HG03175 (cell line): ENCODE measurements at regions not wholly inside any gene's neighbourhood (a gene's known extent, or its start where the extent isn't known, plus 50 kb on each side); places are given as distances from the start of the nearest gene placed in this dataset.
"Not testable (repeated sequence)": the region's sequence is repeated elsewhere in the genome, so short reads cannot be mapped to it uniquely, and the experiment has no call there.

Experiments used
- ATAC-seq: cut with Tn5 transposase; IDR thresholded peaks from one replicate; pipeline ENCODE4 v1.9.1; 2021; ENCODE audit warnings: mild to moderate bottlenecking, moderate library complexity; ENCODE audit not compliant: unreplicated experiment

GRCh38 chr11:116324077-116324476, 448.7 kb downstream of the BUD13 start:
- ATAC-seq, result not testable (repeated sequence)

DNA sequence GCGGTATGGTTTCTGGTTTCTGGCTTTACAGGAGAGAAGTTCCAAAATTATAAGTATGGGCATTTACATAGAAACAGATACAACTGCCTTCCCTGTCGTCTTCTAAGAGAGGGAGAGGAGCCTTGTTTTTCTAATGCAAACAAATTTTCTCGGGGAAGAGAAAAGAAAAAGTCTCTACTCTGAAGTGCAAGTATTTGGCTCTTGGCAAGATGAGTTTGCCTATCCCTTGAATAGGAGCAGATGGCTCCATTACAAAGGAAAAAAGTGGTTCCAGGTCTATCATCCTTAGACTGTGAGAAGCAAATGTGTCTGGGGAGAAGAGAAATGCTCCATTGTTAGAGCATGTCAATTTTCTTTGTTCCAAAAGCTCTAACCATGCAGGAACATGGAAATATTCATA, 455.6 kb downstream of the BUD13 start:
- no peak for ATAC-seq

GRCh38 chr11:116314006-116314405, 458.8 kb downstream of the BUD13 start:
- no peak for ATAC-seq

GRCh38 chr11:116312570-116313391, 460.0 kb downstream of the BUD13 start:
- ATAC-seq, result no peak

DNA sequence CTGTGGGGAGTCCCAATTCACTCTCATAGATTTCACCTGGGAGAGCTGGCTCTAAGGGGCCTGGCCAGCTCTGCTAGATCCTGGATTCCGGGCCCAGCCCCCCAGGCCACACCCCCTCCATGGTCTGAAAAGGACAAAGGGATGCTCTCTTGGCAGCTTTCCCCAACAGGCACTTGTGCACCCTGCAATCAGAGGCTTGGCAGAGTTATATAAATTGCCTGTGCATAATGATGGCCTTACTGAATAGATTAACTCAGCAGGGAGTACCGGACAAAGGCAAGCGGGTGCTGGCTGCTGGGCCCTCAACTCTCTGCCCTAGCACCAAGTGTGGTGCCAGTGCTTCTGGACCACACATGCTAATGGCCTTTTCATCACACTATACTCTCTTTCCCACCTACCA, 461.6 kb downstream of the BUD13 start:
- no peak for ATAC-seq

DNA sequence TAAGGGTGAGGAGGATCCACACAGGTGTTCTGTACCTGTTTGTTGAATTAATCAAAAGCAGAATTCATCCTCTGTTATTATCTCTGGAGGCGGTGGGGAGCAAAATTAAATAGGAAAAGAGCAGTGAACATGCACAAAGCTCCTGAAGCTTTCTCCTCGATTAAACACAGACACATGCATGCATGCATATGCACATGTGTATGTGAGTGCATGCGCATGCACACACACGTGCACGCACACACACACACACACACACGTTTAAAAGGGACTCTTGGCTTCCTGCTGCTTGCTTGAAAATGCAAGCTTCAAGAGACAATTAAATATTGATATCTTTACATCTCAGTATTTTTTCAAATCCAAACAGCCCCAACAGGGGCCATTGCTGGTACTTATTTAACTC, 462.1 kb downstream of the BUD13 start:
- no peak for ATAC-seq

DNA sequence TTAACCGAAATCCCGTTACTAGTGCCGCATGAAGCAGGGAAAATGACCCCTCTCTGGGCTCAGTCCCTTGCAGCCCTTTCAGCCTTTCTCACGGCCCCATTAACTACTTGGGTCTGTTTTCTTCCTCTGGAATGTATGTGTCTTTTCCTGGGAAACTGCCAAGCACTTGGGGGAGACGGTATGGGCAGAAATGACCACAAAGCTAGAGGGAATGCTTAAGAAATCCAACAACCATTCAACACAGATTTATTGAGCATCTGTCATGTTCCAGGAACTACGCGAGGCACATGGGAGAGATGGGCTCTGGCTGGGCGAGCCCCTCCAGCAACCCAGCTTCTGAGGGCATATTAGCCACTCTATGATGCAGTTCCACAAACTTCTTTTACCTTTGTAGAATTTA, 462.6 kb downstream of the BUD13 start:
- no peak for ATAC-seq

GRCh38 chr11:116309446-116309845, 463.3 kb downstream of the BUD13 start:
- no peak for ATAC-seq

DNA sequence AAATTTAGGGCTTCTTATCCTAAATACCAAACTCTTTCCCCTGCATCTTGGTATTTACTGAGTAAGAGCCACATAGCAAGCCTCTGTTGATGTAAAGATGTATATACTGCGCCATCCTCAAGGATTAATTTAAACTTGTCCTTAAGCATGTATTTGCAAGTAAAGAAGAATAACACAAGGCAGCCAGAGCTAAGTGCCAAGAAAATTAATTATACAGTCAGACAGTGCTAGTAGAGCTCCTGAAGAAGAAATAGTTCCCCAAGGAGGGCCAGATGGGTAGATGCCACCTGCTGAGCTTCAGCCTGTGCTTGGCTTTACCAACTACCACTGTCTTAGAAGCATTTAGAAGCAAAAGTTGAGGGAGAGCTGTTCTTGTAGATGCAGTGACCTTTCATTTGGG, 470.0 kb downstream of the BUD13 start:
- ATAC-seq, result no peak

- no peak for ATAC-seq
Measured at GRCh38 chr11:116301141-116301540, 471.6 kb downstream of the BUD13 start.

- no peak for ATAC-seq
Measured at GRCh38 chr11:116300232-116300631, 472.6 kb downstream of the BUD13 start.

GRCh38 chr11:116294630-116295029, 478.2 kb downstream of the BUD13 start:
- ATAC-seq, result no peak

GRCh38 chr11:116287866-116288265, 484.9 kb downstream of the BUD13 start:
- ATAC-seq, result no peak

GRCh38 chr11:116285026-116285425, 487.8 kb downstream of the BUD13 start:
- no peak for ATAC-seq

- ATAC-seq, result no peak
Measured at GRCh38 chr11:116283300-116283699, 489.5 kb downstream of the BUD13 start.

GRCh38 chr11:116282481-116282880, 490.3 kb downstream of the BUD13 start:
- ATAC-seq, result no peak

DNA sequence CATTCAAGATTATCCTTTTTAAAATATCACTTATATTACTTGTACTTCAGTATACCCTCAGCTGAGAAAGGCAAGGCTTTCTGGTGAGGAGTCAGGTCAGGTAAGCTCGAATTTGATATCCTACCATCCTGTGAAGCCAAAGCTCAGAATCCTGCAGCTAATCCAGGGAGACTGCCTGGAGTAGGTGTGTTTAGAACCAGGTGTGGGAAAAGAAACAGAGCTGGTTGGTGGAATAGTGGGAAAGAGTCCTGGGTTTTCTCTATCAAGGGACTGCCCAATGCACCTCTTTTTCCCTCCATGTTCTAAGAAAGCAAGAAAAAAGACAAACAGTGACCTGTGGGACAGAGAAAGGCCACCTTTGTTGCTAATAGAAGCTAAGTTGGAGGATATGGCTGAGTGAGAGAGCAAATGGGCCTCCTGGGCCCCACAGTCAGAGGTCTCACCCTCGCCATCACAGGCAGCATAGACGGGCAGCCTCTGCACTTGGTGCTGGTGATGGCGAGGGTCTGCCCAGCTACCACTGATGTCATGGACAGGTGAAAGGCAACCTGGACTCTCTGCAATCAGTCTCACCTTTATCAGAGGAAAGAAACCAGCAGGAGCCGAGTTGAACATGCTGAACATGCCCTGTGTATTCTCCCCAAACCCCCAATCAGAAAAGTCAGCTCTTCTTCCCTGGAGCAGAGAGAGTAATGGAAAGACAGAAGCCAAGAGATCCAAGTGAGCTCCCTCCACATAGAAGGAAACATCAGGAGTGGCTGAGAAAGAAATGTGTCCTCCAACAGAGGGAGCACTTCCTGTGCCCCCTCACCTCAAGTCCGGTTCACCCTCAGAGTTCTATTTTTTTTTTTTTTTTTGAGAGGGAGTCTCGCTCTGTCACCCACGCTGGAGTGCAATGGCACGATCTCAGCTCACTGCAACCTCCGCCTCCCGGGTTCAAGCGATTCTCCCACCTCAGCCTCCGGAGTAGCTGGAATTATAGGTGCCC, 491.3 kb downstream of the BUD13 start:
- no peak for ATAC-seq

GRCh38 chr11:116279511-116279910, 493.3 kb downstream of the BUD13 start:
- no peak for ATAC-seq

DNA sequence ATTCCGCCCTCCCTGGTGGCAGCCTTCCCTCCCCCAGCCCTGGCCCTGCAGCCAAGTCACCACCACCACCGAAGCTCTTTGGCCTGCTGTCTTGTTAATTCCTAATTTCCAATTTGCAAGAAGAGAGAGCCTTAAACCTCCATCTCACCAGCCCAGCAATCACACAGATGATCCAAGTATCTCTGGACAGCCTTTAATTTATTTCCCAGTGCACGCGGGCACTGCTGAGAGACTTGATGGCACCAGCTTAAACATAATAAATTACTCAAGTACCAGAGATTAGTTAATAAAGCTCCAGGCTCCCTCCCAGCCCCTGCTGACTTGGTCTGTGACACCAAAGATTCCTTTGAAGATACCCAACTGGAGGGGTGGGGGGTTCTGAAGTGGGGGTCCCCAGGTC, 494.7 kb downstream of the BUD13 start:
- no peak for ATAC-seq

- ATAC-seq, result peak; percentile 91
Measured at GRCh38 chr11:116276051-116277044, 496.4 kb downstream of the BUD13 start.

- no peak for ATAC-seq
Measured at GRCh38 chr11:116275635-116276034, 497.2 kb downstream of the BUD13 start.
